ENCODE measurements at regions not wholly inside any gene's neighbourhood (a gene's known extent, or its start where the extent isn't known, plus 50 kb on each side); places are given as distances from the start of the nearest gene placed in this dataset.

GRCh38 chr4:3852309-3852708 is 86.1 kb downstream of the ADRA2C start:
- no peak for DNase-seq (ENCODE audit: low read depth)

GRCh38 chr4:3852711-3853110 is 86.5 kb downstream of the ADRA2C start:
- no peak for DNase-seq (ENCODE audit: low read depth)

- DNase-seq (ENCODE audit: low read depth): no peak
These were observed 87.3 kb downstream of the ADRA2C start for GRCh38 chr4:3853388-3854035.

- no peak for DNase-seq (ENCODE audit: low read depth)
These were observed 88.5 kb downstream of the ADRA2C start for GRCh38 chr4:3854661-3855060.

- no peak for DNase-seq (ENCODE audit: low read depth)
These were observed 89.5 kb downstream of the ADRA2C start for GRCh38 chr4:3855646-3856045.

- no peak for DNase-seq (ENCODE audit: low read depth)
These were observed 90.5 kb downstream of the ADRA2C start for GRCh38 chr4:3856604-3857204.

- no peak for DNase-seq (ENCODE audit: low read depth)
These were observed 91.2 kb downstream of the ADRA2C start for GRCh38 chr4:3857269-3857926.

GRCh38 chr4:3858046-3858730 is 92.0 kb downstream of the ADRA2C start:
- no peak for DNase-seq (ENCODE audit: low read depth)

GRCh38 chr4:3858765-3859388 is 92.7 kb downstream of the ADRA2C start:
- no peak for DNase-seq (ENCODE audit: low read depth)

- no peak for DNase-seq (ENCODE audit: low read depth)
These were observed 93.4 kb downstream of the ADRA2C start for GRCh38 chr4:3859571-3859970.

- DNase-seq (ENCODE audit: low read depth): no peak
These were observed 94.1 kb downstream of the ADRA2C start for GRCh38 chr4:3860061-3860912.

- DNase-seq (ENCODE audit: low read depth): no peak
These were observed 94.9 kb downstream of the ADRA2C start for GRCh38 chr4:3860913-3861636.

GRCh38 chr4:3861720-3862639 is 95.8 kb downstream of the ADRA2C start:
- DNase-seq (ENCODE audit: low read depth): no peak

- DNase-seq (ENCODE audit: low read depth): no peak
These were observed 96.6 kb downstream of the ADRA2C start for GRCh38 chr4:3862640-3863420.

- no peak for DNase-seq (ENCODE audit: low read depth)
These were observed 97.9 kb downstream of the ADRA2C start for GRCh38 chr4:3863841-3864741.

- DNase-seq (ENCODE audit: low read depth): no peak
These were observed 98.8 kb downstream of the ADRA2C start for GRCh38 chr4:3864742-3865721.

All from T-helper 22 cell (primary cell).